ENCODE measurements at regions not wholly inside any gene's neighbourhood (a gene's known extent, or its start where the extent isn't known, plus 50 kb on each side); places are given as distances from the start of the nearest gene placed in this dataset.

DNA sequence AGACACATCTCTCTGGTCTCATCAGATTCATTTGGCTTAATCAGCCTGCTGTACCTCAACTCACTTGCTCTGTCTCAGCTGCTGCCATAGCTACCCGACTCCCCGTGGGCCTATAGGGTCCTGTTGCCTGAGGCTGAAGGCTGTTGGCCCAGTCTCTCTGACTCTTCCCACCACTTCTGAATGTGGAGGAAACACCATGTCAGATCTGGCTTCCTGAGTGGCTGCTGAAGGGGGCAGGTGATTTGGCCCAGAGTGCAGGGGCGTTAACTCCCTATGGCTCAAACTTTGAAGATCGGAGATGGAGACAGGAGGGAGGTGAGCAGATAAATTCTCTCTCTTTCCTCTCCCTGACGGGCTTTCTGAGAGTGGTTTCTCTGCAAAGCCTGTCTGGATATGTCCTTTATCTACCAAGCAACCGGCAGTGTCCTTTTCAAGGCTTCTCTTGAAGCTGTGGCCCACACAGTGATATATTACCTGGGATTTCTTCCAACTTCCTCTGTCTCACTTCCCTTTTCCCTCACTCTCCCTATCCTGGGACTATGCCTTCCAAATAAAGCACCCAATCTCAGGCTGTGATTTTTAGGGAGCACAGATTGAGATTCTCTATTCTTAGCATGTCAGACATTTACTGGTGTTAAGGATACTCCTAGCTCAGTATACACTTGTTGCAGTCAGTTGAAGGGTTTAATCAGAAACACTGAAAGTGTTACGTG is 334.9 kb upstream of the TBC1D5 start:
- FAIRE-seq = no peak

DNA sequence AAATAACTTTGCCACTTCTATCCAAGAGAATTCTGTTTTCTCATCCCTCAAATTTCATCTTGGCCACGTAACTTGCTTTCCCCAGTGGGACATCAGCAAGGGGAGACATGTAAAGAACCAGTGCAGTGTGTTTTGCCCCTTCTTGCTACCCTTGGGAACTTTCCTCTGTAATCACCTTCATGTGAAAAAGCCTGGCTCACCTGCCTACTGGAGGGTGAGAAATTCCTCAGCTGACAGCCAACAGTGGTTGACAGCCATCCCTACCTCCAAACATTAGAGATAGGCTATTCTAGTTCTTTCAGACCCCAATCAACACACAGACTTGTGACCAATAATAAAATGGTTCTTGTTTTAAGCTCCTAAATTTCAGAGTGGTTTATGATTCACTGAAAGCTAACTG is 333.9 kb upstream of the TBC1D5 start:
- FAIRE-seq = no peak

DNA sequence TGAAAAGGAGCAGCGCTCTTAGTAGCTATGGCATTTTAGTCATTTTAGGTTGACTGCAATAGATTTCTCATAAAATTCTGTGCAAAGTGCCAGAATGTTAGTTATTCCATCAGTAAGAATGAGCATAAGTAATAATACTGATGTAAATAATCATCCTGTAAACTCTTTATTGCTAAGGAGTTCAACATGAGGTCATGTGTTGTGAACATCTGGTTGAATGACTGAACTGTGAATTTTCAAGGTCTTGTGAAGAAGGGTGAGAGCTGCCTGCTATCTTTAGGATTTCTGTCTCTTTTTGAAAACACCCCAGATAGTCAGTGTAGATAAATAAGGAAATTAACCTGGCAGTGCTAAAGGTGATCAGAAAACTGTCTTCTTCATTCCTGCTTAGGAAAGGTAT is 333.4 kb upstream of the TBC1D5 start:
- FAIRE-seq = no peak

DNA sequence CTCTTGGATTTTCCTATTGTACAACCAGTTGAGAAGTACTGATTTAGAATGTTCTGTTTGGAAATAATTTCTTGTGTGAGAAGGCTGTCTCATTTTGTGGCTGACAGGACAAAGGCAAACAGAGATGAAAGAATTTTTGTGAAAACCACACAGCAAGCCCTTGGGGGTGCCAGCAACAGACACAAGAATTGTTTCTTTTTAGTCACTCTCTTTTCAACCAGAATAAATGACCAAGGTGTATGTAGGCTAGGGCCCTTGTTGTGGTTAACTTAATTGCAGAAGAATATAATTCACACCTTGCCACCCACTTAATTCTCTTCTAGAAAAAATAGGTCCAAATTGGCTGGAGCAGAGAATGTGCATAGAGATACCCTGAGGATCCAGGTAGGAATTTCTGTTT is 329.4 kb upstream of the TBC1D5 start:
- no peak for FAIRE-seq

DNA sequence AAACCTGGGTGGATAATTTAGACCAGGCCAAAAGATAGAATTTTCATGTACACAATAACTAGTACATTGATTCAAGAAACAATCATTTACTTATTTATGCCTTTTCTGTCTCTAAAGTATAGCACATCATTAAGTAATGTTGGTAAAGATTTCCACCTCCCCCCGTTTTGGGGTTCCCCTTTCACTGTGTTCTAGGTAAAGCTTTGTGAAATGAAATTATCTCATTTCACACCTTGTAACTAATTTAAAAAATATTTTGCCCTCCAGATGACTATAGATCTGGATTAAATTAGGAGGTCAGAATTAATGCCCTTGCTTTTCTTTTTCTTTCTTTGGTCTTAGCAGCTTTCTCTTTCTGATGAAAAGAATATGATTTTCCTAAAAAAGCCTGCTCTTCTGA is 328.5 kb upstream of the TBC1D5 start:
- no peak for FAIRE-seq

DNA sequence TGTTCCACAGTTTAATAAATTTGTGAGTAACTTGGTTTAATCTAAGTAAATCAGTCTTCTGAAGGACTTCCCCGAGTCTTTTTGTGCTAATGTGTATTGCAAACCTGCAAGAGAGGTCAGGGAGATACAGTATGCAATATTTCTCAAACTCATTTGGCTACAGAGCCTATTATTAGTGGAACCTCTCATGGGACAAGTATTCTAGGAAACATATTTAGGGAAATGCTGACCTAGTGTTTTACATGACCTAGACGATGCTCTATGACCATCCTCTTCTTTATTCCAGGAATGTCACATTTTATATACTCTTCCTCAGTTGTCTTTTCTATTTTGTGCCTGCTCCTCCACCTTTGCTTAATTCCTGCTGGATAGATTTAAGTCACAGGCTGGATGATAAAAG is 327.8 kb upstream of the TBC1D5 start:
- FAIRE-seq = no peak

DNA sequence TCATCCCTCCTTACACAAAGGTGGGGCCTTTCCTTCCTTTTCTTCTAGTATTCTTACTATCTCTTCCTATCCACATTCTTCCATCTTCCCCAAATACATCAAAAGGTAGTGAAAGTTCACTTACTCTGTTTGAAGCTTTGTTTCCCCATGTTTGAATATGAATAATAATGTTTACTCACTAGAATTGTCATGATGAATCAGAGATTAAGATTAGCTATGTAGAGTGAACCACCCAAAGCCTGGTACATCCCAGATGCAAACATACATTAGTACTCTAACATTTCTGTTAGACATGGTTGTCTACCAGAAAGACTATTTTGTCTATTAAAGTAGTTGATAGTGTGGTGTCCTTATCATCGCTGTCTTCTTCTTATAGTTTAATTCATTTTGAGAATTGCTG is 327.1 kb upstream of the TBC1D5 start:
- FAIRE-seq = no peak

DNA sequence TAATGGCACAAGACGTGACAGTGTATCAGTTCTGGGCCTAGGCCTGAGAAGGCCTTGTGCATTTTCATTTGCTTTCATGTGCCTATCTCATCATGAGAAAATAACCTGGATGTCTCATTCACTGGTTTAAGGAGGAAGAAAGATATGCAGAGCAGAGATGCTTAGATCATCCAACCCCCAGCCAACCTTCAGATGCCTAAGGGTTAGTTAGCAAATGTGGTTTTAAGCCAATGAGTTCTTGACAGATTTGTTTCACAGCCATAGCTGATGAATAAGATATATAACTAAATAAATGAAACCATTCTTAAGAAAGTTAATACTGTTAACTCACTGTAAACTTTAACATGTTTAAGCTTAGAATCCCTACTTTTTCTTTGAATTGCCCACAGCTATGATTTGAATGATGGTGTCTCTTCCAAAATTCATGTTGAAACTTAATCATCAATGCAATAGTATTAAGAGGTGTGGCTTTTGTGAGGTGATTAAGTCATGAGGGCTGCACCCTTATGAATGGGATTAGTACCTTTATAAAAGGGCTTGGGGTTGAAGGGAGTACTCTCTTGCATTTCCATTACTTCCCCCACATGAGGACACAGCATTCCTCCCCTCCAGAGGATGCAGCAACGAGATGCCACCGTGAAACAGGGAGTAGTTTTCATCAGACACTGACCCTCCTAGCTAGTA is 324.6 kb upstream of the TBC1D5 start:
- no peak for FAIRE-seq

DNA sequence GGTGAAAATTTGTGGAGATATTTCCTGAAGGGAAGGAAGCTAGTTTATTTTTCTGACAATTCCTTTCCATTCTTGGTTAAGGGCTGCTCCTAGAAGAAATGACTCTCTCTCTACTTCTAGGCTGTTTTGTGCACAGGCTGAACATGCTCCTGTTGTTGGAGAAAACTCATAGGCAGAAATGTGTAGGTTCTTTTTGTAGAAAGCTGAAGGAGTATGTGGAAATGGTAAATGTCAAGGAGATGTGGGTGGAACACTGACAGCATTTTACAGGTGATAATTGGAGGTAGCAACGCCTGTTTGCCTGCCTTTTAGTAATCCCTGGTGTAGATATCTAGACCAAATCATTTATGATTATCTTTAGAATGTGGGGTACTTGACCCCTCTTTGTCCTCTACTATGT is 322.2 kb upstream of the TBC1D5 start:
- no peak for FAIRE-seq

DNA sequence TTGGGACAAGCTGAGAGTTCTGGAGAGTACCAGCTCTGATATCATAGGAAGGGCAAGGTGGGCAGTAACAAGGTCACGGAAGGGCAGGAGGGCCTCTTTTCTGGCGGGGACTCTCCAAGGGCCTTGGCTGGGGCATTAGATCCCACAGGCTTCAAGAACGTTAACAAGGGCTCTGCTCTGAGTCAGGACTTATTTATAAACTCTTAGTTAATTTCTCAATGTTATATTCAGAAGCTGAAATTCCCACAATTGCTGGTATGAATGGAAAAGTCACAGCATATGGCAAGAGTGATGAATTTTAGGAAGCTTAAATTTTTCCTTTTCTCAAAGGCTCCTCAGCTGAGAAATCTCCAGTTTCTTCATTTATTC is 320.2 kb upstream of the TBC1D5 start:
- no peak for FAIRE-seq

DNA sequence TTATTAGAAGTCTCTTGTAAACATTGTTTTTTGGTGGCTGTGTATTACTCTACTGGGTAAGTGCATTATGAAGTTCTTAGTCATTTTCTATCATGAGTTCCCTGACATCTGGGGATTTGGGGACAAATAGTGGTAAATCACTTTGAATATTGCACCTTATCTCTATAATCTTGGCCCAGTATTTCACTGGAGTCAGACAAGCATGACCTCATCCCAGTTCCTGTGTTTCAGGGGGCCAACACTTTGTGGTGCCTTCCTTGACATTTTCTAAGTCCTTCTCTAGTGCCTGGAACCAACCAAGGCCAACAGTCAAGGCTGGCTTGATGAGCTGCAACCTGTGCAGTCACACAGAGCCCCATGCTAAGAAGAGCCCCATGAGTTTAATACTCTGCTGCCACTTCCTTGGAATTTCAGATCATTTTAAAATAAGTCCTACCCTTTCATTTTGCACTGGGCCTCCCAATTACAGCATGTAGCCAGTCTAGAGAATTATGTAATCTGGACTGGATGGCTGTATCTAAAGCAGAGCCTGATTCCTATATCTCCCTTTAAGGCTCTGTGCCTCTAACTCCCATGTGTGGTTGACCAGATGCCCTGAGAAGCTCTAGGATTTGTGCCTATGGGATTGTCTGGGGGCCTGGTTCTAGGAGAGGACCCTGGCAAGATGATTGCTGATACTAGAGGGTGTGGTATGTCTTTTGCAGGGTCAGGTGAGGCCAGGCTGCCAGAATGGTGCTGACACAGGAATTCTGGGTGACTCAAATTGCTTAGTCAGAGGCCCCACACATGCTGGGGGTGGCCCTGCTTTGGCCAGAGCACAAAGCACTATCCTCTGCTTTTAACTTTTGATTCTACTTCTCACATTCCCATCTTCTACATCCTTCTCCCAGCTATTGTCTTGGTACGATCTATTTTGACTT is 319.6 kb upstream of the TBC1D5 start:
- no peak for FAIRE-seq

DNA sequence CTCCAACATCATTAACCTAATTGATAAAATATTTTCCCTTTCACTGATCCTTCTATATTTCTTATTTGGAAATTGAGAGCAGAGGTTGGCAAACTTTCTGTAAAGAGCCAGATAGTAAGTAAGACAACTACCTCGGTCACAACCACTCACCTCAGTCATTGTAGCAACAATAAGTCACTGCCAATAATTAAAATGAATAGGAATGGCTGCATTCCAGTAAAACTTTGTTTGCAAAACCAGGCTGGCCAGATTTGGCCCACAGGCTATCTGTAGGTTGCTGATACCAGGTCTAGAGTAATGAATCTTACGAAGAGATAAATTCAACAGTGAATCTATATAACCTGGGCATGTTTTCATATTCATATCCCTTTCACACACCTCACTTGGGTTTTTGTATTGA is 316.2 kb upstream of the TBC1D5 start:
- FAIRE-seq = no peak

DNA sequence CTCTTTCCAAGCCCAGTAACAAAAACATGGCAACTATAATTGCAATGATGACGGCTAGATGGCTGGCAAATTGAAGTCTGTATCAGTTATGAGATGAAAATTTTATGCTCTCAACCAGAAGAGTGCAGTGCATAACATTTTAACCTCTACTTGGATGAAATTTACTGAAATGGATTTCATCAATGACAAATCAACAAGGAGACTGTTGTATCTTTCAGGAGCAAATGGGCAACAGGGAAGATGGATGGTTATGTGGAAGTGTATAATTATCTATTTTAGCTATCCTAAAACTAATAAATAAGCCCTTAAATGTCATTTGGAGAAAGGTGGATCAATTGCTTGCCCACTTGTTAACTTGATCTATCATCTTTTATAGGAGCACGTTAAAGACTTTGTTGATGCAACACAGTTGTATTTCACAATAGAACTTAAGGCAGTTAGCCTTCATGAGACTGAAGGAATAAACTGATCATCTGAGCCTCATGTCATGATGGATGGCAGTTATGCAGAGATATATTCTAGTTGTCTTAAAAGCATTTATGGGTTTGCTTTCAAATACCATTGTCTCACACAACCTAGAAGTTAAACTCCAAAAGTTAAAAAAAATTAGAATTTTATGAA is 315.1 kb upstream of the TBC1D5 start:
- FAIRE-seq = no peak

DNA sequence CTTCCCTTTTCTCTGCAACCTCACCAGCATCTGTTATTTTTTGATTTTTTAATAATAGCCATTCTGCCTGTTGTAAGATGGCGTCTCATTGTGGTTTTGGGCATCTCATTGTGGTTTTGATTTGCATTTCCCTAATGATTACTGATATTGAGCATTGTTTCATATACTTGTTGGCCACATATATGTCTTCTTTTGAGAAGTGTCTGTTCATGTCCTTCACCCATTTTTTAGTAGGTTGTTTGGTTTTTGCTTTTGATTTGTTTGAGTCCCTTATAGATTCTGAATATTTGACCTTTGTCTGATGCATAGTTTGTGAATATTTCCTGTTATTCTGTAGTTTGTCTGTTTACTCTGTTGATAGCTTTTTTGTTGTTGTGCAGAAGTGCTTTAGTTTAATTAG is 312.2 kb upstream of the TBC1D5 start:
- no peak for FAIRE-seq

DNA sequence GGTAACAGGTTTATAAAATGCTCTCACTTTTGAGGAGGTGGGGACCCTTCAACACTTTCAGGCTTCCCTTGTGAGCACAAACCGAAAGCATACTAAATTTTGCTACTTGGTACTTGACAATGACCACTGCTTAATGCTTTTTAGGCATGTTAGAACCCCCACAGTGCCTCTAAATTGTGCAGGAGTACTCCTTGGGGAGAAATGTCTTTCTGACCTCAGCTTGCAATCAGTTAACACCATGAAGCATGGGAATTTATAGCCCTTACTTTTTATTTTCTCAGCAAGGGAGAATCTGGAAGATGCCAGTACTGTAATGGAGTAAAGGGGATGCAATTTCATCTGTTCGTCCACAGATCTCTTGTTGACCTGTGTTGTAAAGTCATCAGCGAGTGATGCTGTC is 308.9 kb upstream of the TBC1D5 start:
- FAIRE-seq = no peak

DNA sequence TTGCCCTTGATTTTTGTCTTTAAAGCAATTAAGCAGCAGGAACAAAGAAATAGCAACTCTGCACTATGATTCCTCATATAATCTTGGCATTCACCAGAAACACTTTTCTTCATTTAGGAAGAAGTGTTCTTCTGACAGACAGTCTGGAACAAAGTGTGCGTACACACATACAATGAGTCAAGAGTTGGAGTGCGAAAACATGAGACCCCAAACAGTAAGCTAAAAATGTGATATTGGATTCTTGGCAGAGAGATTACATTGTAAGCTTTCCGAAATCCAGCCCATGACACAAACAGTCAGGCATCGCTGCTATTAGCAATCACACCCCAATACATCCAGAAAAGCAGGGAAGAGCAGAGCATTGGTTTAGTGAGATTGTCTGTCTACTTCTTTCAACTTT is 306.7 kb upstream of the TBC1D5 start:
- no peak for FAIRE-seq

DNA sequence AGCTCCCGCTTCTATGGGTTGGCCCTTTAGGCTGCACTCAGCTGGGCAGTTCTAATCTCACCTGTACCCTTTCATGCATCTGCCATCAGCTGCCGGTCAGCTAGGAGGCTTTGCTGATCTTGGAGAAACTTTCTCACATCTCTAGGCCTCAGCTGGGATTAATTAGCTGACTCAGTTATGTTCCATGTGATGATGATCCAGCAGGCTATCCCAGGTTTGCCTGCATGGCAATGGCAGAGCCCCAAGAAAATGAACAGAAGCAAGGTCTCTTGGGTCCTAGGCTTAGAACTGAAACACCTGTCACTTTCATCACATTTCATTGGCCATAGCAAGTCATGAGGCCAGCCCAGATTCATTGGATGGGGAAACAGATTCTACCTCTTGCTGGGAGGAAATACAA is 304.6 kb upstream of the TBC1D5 start:
- FAIRE-seq = no peak

DNA sequence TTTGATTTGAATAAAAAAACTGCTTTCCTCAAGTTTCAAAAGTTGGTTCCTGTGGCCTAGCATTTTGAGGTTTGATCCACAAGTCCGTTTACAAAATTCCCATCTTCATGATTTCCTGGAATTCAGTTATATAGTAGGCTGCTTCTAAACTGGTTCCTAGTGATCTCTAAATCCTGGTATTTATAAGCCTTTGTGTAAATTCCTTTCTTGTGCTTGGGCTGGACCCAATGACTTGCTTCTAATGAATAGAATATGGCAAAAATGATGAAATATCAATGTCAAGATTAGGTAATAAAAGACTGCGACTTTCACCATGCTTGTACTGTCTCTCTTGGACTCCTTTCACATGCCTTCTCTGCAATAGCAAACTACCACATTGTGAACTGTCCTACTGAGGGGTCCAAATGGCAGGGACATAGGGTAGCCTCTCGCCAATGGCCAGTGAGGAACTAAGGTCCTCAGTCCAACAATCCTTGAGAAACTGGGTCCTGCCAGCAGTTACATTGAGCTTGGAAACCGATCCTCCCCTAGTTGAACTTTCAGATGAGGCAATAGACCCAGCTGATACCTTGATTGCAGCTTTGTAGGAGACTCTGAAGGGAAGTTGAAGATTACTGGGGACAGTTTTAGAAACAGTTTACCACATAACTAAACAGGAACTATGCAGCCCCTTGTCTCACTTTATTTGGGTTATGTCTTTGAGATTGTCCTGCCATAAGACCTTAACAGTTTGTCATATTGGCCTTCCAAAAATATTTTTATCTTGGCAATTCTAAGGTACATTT is 303.9 kb upstream of the TBC1D5 start:
- FAIRE-seq = no peak

DNA sequence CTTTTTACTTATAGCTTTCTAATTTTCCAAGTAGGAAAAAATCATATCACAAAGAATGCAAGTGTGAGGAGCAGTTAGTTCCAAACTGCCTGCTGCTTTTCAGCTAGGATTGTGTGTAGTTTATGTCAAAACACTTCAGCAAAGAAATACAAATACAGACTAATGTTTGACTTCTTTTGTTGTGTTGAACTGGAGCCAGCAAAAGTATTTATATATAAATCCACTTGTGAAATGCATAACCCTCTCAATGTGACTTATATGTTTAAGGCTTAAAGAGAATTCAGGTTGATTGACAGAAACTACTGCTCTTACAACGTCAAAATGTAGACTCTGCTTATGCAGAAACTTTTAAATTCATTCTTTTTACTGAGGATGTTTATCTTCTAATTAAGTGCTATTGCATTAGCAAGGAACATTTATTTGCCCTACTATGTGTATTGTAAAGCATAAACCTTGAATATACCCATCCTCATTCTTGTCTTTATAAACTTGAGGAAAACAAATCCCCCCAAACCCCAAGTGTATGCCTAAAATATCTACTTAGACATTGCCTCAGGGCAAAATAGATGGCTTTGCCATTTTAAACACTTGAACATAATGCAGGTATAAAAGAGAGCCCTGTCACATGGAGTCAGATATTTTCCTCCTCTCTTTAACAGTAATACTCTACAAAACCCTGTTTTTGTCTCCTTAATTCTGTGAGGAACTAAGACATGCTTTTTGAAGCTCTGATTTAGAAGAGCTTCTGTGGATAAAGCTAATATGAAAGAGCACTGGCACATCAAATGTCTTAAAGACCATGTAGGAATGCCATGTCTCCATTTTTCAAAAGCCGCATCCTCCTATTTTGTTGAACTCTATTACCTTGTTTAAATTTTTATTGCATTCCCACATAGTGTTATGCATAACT is 302.8 kb upstream of the TBC1D5 start:
- no peak for FAIRE-seq

DNA sequence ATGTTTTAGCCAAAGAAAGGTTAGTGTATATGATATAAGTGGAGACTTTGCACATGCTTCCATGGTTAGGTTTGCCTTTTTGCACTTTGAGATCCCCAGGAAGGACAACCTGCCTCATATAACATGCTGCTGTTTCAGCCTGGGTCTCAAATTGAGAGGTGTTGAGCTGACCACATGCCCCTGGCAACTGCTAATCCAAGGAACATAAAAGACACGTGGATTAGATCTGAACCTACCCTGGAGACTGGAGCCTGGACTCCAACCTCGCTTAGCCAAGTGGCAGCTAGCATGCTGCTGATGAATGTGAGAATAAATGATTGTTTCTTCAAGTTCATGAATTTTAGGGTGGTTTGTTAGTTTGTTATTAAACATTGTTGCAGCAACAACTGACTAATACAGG is 301.8 kb upstream of the TBC1D5 start:
- FAIRE-seq = no peak

DNA sequence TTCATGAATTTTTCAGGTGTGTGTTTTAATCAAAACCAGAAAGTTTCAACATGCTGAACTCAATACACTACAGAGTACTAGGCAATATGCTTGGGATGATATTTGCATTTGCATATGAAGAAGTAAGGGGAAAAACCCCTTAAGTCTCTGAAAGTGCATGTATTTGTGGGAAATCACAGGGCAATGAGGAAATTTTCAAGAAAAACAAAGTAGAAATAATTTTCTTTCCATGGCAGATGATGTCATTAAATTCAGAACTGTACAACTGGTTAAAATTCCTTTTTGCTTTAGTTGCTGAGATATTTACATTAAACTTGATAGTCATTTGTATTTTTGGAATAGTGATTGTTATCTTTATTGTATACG is 294.0 kb upstream of the TBC1D5 start:
- FAIRE-seq = no peak

Data from islet of Langerhans (tissue), 1 donor.